Kasumi-1 (cell line): ENCODE measurements at regions not wholly inside any gene's neighbourhood (a gene's known extent, or its start where the extent isn't known, plus 50 kb on each side); places are given as distances from the start of the nearest gene placed in this dataset.
"Not testable (repeated sequence)": the region's sequence is repeated elsewhere in the genome, so short reads cannot be mapped to it uniquely, and the experiment has no call there.

ENCODE experiments used
- DNase-seq, 2 experiments: peaks; one replicate each; lab custom pipeline; 2025; lab: John Stamatoyannopoulos, UW

DNA sequence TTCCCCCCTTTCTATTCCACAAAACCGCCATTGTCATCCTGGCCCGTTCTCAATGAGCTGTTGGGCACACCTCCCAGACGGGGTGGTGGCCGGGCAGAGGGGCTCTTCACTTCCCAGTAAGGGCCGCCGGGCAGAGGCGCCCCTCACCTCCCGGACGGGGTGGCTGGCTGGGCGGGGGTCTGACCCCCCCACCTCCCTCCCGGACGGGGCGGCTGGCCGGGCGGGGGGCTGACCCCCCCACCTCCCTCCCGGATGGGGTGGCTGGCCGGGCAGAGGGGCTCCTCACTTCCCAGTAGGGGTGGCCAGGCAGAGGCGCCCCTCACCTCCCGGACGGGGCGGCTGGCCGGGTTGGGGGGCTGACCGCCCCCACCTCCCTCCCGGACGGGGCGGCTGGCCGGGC lies 363.6 kb upstream of the UMPS start:
- not testable (repeated sequence) for DNase-seq

DNA sequence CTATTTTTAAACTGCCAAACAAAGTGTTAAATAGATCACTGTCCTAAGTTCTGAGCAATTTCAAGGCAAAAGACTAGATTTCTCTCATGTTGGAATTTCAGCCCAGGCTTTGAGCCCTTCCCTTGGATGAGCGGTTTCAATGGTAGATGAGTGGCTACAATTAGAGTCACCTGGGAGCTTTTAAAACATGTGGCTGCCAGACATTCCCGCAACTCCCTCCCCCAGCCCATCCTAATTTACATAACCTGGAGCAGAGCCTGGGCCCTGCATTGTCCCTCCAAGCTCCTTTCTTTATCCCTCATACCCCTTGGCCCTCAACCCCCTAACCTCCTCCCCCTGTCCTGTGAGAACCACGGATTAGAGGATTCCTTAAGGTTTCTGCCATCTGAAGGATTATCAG lies 357.5 kb upstream of the UMPS start:
- no peak for DNase-seq

- no peak for DNase-seq
These were observed 356.7 kb upstream of the UMPS start for GRCh38 chr3:124373524-124373923.

- DNase-seq = no peak
These were observed 355.7 kb upstream of the UMPS start for GRCh38 chr3:124374583-124374982.

DNA sequence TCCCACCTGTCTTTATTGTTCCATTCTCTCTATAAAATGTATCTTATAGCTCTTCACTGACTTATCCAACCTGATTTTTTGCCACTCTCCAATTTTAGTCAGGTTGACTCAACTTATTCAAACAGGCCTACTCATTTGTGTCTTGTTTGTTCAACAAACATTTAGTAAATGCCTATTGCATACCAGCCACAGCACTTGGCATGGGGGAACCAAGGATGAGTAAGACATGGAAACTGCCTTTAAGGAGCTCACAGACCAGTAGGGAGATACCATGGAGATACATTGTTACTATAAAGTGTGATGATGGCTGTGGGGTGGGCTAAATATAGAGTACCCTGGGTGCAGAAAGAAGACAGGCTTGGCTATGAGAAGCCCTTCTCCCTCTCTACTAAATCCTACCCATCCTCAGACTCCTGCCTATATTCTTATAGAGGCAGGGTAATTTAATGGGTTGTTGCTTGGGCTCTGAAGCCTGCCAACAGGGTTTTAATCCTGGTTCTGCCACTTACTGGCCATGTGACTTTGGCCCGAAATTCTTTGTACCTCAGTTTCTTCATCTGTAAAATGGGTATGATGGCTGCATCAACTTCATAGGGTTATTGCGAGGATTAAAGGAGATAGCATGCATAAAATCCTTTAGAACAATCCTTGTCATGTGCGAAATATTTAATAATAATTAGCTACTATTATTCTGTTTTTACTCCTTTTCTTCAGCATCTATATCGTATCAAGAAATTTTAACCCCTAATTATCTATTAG lies 348.5 kb upstream of the UMPS start:
- DNase-seq = no peak

DNA sequence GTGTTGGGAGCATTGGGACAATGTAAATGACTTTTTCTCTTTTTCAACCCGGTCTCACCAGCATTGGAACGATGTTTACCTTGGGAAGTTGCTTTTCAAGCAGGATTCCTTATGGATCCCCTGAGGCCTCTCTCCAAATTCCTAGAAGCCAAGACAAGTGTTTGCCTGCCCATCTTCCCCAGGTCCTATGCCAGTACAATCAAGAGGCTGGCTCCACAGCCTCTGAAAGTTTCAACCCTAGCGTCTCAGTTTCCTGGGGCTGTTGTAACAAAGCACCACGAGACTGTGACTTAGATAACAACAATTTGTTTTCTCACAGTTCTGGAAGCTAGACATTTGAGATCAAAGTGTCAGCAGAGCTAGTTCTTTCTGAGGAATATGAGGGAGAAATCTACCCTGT lies 347.2 kb upstream of the UMPS start:
- DNase-seq = no peak

GRCh38 chr3:124383846-124384466 lies 346.3 kb upstream of the UMPS start:
- no peak for DNase-seq

GRCh38 chr3:124384527-124384926 lies 345.7 kb upstream of the UMPS start:
- DNase-seq = no peak

DNA sequence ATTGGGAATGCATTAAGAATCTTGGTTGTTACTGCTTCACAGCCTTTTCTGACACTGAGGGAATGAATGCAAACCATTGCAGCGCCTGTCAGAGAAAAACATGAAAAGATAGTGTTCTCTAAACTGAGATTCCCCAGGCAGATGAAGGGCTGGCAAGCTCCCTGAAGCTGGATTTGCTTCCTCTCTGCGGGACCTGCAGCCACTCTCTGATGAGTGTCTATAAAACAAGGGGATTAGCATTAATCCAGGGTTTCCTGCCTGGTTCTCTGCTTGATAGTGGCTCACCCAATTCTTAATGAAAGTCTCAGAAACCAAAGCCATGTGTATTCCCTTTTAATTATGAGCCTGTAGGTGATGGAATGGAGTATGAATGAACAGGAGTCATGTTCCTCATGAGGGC lies 344.3 kb upstream of the UMPS start:
- DNase-seq = no peak

DNA sequence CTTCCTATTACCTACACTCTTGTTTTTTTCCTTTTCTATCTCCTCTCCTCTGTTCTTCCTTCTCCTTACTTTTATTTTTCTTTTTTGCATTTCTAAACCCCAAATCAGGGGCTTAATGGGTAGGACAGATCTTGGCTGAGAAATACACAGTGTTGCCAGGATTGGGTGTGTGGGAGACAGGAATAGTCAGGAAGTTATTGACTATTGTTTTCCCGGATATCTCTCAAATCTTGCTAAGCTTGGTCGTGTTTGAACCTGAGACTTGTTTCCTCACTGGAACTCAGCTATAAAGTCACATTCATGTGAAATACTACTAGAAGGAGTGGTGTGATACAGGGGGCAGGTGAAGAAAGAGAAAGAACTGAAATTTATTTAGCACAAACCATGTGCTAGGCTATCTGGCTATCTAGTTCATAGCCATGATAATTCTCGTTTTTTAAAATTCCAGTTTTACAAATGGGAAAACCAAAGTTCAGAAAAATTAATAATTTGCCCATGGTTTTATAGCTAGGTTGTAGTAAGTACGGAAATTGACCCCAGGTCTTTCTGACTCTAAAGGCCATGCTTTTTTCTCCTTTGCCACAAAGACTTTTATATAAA lies 343.2 kb upstream of the UMPS start:
- DNase-seq = no peak

GRCh38 chr3:124391774-124392173 lies 338.5 kb upstream of the UMPS start:
- DNase-seq = no peak

DNA sequence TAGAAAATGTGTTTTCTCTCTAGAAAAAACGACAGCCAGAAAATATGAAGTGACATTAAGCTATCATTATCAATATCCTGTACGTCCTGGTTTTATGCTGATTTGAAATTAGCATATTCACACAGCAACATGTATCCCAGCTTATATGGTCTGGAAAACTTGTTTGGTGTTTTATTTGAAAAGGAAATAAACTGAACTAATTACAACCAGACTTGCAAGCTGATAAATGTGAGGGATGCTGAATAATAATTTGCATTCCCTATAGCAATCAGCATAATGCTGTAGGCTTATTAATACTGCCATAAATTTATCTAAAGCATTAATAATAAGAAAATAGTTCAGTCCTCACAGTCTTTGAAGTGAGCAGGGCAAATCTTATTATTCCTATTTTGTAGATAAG lies 336.9 kb upstream of the UMPS start:
- no peak for DNase-seq

DNA sequence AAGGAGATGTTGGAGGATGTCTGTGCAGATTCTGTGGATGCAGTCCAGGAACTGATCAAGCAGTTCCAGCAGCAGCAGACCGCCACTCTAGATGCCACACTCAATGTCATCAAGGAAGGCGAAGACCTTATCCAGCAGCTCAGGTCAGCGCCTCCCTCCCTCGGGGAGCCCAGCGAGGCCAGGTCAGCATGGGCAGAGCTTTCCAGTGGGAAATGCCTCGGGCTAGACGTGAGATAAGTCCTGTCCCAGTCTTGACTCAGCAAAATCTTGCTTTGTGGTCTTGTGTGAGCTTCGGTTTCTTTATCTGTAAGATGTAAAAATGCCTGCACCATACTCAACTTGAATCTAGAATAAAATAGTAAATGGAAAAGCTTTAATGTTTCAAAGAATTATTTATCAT lies 335.1 kb upstream of the UMPS start:
- DNase-seq = no peak

DNA sequence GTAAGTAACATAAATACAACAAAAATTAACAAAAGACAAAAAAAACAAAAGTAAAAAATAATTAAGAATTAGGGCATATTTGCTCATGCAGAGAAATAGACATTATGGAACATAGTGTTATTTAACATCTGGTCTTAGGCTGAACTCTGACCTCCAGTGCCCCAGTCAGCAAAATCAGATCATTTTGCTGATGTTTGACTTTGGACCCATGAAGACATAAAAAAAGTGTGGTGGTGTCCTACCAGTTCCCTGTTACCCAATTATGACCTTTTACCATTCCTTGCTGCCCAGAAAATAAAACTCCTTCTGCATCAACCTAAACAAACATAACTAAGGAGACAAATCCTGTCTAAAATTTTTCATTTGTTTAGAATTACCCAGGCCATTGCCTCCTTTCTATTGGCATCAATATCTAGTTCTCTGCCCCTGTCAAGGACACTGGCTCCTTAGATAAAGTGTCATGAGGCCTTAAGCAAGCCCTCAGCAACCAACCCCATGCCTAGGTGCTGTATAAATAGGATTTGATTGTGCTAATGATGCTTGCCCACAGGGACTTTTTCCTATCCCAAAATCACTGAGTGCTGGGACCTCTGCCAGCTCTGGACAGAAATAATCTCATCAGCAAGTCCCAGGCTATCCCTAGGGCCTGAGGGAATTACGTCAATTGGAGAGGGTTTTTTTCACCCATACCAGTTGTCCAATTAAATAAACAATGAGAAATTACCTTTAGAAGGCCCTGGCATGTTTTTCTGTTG lies 334.5 kb upstream of the UMPS start:
- DNase-seq = no peak

DNA sequence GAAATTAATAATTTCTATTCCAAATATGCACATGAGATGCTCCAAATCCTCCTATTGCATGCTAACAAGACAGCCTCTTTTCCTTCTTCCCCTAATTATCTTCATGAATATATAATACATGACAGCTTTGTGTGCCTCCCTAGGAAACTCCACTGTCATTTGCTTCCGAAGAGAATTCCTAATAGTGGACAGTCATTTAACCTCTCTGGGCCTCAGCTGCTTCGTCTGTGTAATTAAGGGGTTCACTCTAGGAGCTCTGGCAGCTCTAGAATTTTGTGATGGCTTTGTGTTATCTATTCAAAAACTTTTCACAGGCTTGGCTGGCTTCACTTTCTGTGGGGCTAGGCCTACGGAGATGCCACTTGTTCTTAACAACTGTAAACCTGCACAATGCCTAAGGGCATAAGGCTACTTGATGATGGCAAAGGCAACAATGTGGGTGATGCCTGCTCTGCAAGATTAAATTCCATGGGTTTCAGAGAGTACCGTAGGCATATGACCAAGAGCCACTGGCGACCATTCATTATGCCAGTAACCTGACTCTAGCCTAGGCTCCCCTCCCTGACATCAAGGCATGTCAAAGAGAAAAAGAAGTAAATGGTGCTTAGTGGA lies 333.8 kb upstream of the UMPS start:
- DNase-seq = no peak

- no peak for DNase-seq
These were observed 333.2 kb upstream of the UMPS start for GRCh38 chr3:124397088-124397487.

DNA sequence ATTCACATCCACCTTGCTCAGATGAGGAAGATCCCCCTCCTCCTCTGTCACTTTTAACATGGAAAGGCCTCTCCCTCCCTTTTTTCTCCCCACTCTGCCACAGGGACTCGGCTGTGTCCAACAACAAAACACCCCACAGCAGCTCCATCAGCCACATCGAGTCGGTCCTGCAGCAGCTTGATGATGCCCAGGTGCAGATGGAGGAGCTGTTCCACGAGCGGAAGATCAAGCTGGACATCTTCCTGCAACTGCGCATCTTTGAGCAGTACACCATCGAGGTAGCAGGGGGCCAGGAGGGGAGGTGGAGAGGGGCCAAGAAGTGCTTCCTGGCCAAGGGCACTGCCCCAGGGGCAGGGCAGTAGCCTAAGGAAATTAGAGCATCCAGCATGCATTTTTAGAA lies 331.7 kb upstream of the UMPS start:
- DNase-seq = no peak

GRCh38 chr3:124401843-124402242 lies 328.4 kb upstream of the UMPS start:
- DNase-seq = no peak

- no peak for DNase-seq
These were observed 327.5 kb upstream of the UMPS start for GRCh38 chr3:124402791-124403190.

- DNase-seq = no peak
These were observed 325.6 kb upstream of the UMPS start for GRCh38 chr3:124404621-124405020.

GRCh38 chr3:124407260-124407659 lies 323.0 kb upstream of the UMPS start:
- DNase-seq = no peak

- DNase-seq = no peak
These were observed 320.5 kb upstream of the UMPS start for GRCh38 chr3:124409650-124410275.
